ENCODE measurements at regions not wholly inside any gene's neighbourhood (a gene's known extent, or its start where the extent isn't known, plus 50 kb on each side); places are given as distances from the start of the nearest gene placed in this dataset.

- TF ChIP-seq CTCF (conservative IDR thresholded peaks at IDR 0.05; ENCODE audit: low read depth, low read length), result no peak
- no peak for TF ChIP-seq EZH2 (IDR thresholded peaks at IDR 0.05; ENCODE audit: borderline replicate concordance, low read depth, low read length, poor library complexity, severe bottlenecking)
Measured at GRCh38 chr3:181629711-181630110, 82.0 kb upstream of the SOX2 start.

All from A673 (cell line).